NCI-H146 (cell line): ENCODE measurements at regions not wholly inside any gene's neighbourhood (a gene's known extent, or its start where the extent isn't known, plus 50 kb on each side); places are given as distances from the start of the nearest gene placed in this dataset.
A peak's percentile ranks its signal among the peaks of the same experiment; 100 is the strongest.

ENCODE experiments used
- DNase-seq: peaks from one replicate; lab custom pipeline; 2025; lab: John Stamatoyannopoulos, UW

GRCh38 chrX:10813761-10814160, 193.4 kb upstream of the MID1 start:
- DNase-seq = no peak

DNA sequence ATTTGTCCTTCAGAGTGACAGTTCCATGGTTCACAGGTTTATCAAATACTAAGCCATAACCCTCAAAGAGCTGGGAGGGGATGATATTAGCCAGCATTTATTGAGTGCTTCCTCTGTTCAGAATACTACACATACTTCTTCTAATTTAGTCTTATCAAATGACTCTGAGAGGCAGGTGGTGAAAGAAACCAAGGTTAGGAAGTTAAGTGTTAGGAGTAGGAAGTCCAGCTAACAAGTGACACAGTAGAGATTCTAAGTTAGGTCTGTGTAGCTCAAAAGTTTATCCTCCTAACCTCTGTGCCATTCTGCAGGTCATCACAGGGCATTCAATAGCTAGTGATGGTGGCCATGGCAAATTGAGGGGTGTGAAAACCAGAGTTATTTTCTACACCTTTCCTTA, 198.3 kb upstream of the MID1 start:
- DNase-seq = no peak

DNA sequence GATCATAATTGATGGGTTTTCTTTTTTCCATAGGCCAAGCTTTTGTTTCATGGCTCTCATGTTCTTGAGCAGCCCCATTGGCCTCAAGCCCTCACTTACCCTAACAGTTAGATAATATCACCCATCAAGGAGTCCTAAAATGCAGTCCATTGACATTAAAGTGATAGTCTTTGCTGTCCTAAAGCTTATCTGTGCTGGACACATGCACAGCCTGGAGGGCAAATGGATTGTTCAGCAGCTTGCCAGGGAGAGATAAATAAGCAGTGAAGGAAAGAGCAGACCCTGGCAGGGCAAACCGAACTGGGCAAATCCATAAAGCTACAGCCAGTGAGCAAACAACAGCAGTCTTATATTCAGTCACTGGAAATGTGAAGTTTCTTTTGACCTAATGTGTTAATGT, 199.6 kb upstream of the MID1 start:
- DNase-seq = no peak

- DNase-seq = no peak
Measured at GRCh38 chrX:10821293-10821692, 200.9 kb upstream of the MID1 start.

GRCh38 chrX:10828036-10828435, 207.7 kb upstream of the MID1 start:
- no peak for DNase-seq

DNA sequence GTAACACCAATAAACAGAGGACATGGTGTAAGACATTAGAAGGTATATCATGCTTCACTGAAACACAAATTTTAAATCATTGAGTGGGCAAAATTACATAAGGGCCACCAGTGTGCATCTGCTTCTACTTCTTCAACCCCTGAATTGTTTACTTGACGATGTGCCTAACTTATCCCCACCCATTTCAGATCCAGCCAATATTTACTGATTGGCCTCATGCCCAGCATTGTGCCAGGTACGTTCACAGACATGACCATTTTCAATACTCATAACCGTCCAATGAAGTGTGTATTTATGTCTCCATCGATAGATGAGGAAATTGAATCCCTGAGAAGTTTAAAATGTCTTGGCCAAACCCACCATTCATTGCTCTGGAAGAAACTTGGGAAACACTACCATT, 208.3 kb upstream of the MID1 start:
- peak; percentile 10 for DNase-seq

DNA sequence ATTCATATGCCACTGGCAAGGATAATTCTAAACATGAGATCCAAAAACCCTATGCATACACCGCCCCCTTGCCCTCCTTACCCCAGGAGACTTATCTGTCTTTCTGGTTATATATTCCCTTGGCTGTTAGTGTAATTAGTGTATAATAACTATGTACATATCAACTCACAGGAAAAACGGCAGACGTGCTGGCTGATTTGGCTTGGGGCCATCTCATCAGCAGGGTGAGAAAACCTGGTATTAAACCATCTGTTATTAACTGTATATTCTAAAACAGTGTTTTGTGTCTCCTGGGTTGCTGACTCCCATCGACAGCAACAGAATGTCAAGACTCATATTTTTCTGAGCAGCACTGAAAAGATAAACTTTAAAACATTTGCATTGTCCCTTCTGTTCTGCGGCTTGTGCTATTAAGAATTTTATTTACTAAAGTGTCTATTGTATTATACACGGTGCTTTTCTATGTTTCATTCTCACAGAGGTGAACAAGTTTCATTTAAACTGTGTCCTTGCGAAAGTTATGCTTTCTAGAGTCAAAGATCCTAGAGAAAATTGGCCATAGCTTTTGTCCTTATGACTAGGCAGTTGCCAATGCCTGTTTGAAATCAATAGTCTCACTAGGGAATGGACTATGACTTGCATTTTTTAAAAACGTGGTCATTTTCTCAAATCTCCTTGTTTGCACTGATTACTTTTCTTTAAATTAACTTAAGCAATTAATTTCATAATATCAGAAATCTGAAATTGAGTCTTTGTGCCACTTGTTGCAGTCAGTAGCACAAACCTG, 211.5 kb upstream of the MID1 start:
- DNase-seq = peak; percentile 82

GRCh38 chrX:10833299-10834169, 213.1 kb upstream of the MID1 start:
- DNase-seq = peak; percentile 71

DNA sequence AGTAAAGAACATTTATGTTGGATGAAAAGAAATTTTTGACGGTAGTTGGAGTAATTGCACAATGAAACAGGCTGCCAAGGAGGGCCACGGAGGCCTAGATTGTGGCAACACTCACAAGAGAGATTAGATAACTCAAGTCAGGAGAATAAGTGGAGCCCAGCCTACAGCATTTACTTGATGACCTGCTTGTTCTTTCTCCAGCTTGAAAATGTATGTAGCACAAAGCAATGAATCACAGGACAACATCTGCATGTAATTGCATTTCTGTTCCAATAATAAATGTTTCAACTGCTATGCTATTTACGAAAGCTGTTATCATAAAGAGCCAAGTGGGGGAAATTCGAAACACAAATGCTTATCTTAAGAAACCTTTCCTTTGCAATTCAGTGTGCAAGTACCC, 221.2 kb upstream of the MID1 start:
- DNase-seq = no peak

- no peak for DNase-seq
Measured at GRCh38 chrX:10842646-10843045, 222.3 kb upstream of the MID1 start.

DNA sequence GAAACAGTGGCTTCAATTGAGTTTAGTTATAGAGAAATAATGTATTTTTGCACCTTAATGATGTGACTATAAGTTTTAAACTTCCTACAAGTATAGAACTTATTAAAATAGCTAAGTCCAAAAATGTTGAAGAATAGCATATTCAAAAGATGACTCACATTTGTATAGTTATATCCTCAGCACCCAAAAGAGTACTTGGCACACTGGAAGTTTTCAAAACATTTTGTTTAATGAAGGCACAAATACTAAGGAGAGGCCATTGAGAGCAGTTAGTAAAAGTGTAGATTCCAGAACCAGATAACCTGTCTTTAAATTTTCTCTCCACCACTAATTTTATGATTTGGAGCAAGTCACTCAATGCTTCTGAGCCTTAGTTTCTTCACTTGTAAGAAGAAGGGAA, 226.9 kb upstream of the MID1 start:
- no peak for DNase-seq

DNA sequence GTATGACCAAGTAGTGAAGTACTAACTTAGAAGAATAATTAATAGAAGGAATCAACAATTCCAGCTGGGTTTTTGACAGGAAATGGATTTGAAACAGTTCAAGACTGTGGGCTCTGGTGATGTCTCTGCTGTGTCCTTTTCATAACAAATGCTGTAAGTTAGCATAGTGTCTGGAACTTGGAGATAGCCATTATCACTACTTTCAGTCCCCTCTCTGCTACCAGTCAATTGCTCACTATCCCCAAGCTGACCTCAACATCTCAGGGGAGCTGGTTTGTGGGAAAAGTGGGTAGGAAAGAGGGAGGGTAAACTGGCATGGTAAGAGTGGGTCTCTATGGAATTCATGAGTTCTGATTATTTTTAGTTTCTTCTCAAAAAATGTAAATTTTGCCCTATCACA, 231.4 kb upstream of the MID1 start:
- DNase-seq = no peak

- DNase-seq = no peak
Measured at GRCh38 chrX:10854594-10854993, 234.2 kb upstream of the MID1 start.

- DNase-seq = no peak
Measured at GRCh38 chrX:10855845-10856244, 235.5 kb upstream of the MID1 start.

DNA sequence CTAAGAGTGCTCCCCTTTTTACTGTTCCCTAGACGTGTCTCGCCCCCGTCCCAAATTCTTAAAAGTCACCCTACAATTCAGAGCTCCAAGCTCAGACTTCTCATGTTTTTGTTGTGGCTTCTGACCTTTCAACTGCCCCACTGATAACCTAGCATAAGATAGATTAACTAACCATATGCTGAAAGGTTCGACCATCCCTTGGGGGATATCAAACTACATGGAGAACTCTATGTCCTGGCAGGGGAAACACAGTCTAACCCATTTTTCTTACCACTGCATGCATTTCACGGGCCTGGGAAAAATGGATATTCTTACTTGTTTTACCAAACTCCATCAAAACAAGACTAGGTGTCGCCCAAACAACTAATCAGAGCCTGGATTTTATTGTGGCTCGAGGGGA, 236.4 kb upstream of the MID1 start:
- DNase-seq = no peak

DNA sequence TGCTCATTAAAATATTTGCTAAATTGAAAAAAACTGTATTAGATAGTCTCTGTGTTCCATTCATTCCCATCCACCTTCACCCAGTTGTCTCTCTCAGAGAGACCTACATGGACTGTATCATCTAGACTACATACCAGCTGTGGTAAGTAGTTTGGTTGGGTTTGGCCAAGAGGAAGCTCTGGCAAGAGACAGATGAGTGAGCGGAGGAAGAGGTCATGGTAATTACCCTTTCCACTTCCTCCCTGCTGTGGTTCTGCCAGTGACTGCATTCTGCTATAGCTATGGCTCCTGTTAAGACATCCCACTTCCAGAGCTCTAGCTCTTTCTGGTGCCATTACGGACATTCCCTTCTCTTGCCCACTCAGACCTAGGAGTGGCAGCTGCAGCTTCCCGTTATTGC, 239.0 kb upstream of the MID1 start:
- no peak for DNase-seq

DNA sequence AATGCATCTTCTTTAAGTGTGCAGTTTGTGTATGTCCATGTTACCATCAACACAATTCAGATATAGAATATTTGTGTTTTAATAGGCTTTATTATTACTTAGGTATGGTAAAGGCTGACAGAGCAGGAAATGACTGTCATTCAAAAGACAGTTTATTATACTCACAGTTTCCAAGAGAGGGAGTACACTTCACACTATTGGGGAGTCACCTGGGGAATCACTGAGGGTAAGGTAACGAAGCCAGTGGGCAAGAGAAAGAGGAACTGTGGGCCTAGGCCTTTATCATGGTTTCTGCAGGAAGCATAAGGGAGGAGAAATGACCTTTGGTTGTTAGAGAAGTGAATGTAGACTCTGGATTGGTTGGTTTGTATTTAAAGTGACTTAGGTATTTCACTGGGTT, 235.1 kb upstream of the HCCS start:
- DNase-seq = no peak

DNA sequence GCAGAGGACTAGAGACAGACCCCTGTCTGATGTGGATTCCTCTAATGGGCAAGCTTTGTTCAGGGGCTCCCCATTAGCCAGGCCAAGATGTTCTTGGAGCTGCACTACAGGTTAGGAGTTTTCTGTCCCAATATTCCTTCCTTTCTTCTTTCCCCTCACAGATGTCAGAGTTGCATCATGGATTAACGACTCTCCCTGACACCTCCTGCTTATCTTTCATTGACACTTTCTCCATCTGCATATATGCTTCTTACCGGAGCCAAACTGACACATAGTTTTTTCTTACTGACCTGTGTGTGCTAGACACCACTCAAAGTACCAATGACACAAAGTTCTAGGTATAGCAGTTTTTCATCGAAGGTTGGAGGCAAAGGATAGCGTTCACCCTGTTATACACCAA, 228.6 kb upstream of the HCCS start:
- DNase-seq = no peak

DNA sequence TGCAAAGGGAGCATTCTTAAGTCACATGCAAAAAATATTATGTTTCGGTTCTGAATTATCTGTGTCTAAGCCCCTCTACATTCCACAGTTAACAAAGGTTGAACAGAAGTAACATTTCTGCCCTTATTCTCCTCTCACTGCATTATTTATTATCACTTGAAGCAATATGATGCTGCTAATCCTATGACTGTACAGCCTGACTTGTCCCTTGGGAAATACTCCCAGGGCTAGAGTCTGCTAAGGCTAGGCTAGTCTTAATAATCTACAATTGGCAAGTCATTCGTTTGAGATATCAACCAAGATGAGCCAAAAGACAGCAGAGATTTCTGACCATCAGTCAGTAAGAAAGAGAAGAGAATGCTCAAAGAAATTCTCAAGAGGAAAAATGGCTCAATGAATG, 226.9 kb upstream of the HCCS start:
- DNase-seq = no peak

DNA sequence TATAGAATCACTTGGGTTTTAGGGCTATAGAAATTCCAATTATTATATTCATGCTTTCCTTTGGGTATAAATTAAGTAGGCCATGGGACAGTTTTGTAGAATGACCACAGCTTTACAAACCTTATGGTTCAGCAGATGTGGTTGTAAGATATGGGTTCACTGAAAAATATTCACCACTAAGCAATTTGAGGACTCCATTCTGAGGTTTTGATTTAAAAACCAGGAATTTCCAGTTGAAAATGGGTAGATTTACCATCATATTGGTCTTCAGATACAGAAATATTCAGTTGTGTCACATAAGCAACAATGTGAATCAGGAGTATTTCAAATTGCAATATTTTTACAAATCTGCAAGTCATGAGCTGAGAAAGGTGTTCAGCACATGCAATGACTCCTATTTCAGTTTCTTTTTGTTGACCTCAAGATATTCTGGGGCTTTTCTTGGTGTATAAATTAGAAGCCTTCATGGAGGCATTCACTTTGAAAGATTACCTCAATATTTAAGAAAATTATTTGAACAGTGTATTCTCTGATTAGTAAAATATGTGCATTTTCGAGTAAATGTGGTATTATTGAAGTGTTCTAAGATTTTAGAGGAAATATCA, 218.4 kb upstream of the HCCS start:
- no peak for DNase-seq

GRCh38 chrX:10893366-10893765, 217.8 kb upstream of the HCCS start:
- no peak for DNase-seq

GRCh38 chrX:10893976-10894375, 217.2 kb upstream of the HCCS start:
- no peak for DNase-seq

GRCh38 chrX:10897768-10898167, 213.4 kb upstream of the HCCS start:
- no peak for DNase-seq
